ENCODE measurements at regions not wholly inside any gene's neighbourhood (a gene's known extent, or its start where the extent isn't known, plus 50 kb on each side); places are given as distances from the start of the nearest gene placed in this dataset.

GRCh38 chr11:70783821-70784220 lies 385.5 kb downstream of the CTTN start:
- no peak overlapping the region for H3K4me2 ChIP-seq (ENCODE audit: low read length)
- no peaks in the 10 kb centered on the region for H3K79me2 ChIP-seq (ENCODE audit: insufficient read depth, low read length)
- no peak overlapping the region for H3K9ac ChIP-seq (ENCODE audit: low read length)
- peaks cover 16% of the 10 kb centered on the region for H3K4me1 ChIP-seq (ENCODE audit: insufficient read depth, low read length)
- H4K20me1 ChIP-seq (ENCODE audit: insufficient read depth, low read length): no peaks in the 10 kb centered on the region
- H3K27ac Mint-ChIP-seq (ENCODE audit: unreplicated experiment): no peak overlapping the region
- no peak overlapping the region for H3K4me3 Mint-ChIP-seq (ENCODE audit: unreplicated experiment)
- no peak overlapping the region for H3K4me3 ChIP-seq (ENCODE audit: insufficient read depth, low read depth, low read length)
- H3K9me3 ChIP-seq (ENCODE audit: insufficient read depth, low read depth, low read length): peaks cover 7% of the 10 kb centered on the region
- H3K36me3 ChIP-seq (ENCODE audit: insufficient read depth, low read length): no peaks in the 10 kb centered on the region
- H3K36me3 Mint-ChIP-seq (ENCODE audit: low read depth, unreplicated experiment): no peaks in the 10 kb centered on the region
- H3K27me3 ChIP-seq (ENCODE audit: insufficient read depth, low read length): no peaks in the 10 kb centered on the region
- TF ChIP-seq EZH2 (IDR thresholded peaks at IDR 0.05; ENCODE audit: insufficient read depth, low read length) (no peak), CTCF (IDR thresholded peaks at IDR 0.05; ENCODE audit: insufficient read depth, low read depth, low read length) (no peak)
- DNase-seq (ENCODE audit: low read depth) (no peak), FAIRE-seq (no peak)
- peaks cover 8% of the 10 kb centered on the region for H3K27me3 Mint-ChIP-seq (ENCODE audit: low read depth, unreplicated experiment)
- no peak overlapping the region for H3K27ac ChIP-seq (ENCODE audit: low read depth, low read length)
- peaks cover 4% of the 10 kb centered on the region for H3K4me1 Mint-ChIP-seq (ENCODE audit: low read depth, unreplicated experiment)
- no peaks in the 10 kb centered on the region for H3K9me3 Mint-ChIP-seq (ENCODE audit: unreplicated experiment)
- H2AFZ ChIP-seq (ENCODE audit: low read depth, low read length): no peak overlapping the region

- H3K4me1 ChIP-seq (ENCODE audit: insufficient read depth, low read length): peaks cover 17% of the 10 kb centered on the region
- H3K27ac Mint-ChIP-seq (ENCODE audit: unreplicated experiment): no peak overlapping the region
- no peaks in the 10 kb centered on the region for H4K20me1 ChIP-seq (ENCODE audit: insufficient read depth, low read length)
- FAIRE-seq (no peak), DNase-seq (ENCODE audit: low read depth) (no peak)
- H3K9ac ChIP-seq (ENCODE audit: low read length): no peak overlapping the region
- H3K27me3 ChIP-seq (ENCODE audit: insufficient read depth, low read length): no peaks in the 10 kb centered on the region
- no peak for TF ChIP-seq CTCF (IDR thresholded peaks at IDR 0.05; ENCODE audit: insufficient read depth, low read depth, low read length)
- no peak for TF ChIP-seq EZH2 (IDR thresholded peaks at IDR 0.05; ENCODE audit: insufficient read depth, low read length)
- no peak overlapping the region for H3K4me2 ChIP-seq (ENCODE audit: low read length)
- H3K27ac ChIP-seq (ENCODE audit: low read depth, low read length): no peak overlapping the region
- H3K4me3 ChIP-seq (ENCODE audit: insufficient read depth, low read depth, low read length): no peak overlapping the region
- H3K9me3 Mint-ChIP-seq (ENCODE audit: unreplicated experiment): no peaks in the 10 kb centered on the region
- H3K4me1 Mint-ChIP-seq (ENCODE audit: low read depth, unreplicated experiment): peaks cover 4% of the 10 kb centered on the region
- no peaks in the 10 kb centered on the region for H3K27me3 Mint-ChIP-seq (ENCODE audit: low read depth, unreplicated experiment)
- peaks cover 7% of the 10 kb centered on the region for H3K9me3 ChIP-seq (ENCODE audit: insufficient read depth, low read depth, low read length)
- H2AFZ ChIP-seq (ENCODE audit: low read depth, low read length): no peak overlapping the region
- H3K79me2 ChIP-seq (ENCODE audit: insufficient read depth, low read length): no peaks in the 10 kb centered on the region
- H3K36me3 ChIP-seq (ENCODE audit: insufficient read depth, low read length): no peaks in the 10 kb centered on the region
- H3K4me3 Mint-ChIP-seq (ENCODE audit: unreplicated experiment): no peak overlapping the region
- no peaks in the 10 kb centered on the region for H3K36me3 Mint-ChIP-seq (ENCODE audit: low read depth, unreplicated experiment)
Measured at GRCh38 chr11:70785372-70785771, 387.0 kb downstream of the CTTN start.

- Mint-ChIP-seq H3K27me3 (ENCODE audit: low read depth, unreplicated experiment) (no peaks in the 10 kb centered on the region), H3K36me3 (ENCODE audit: low read depth, unreplicated experiment) (no peaks in the 10 kb centered on the region), H3K4me3 (ENCODE audit: unreplicated experiment) (no peak overlapping the region), H3K9me3 (ENCODE audit: unreplicated experiment) (no peaks in the 10 kb centered on the region), H3K27ac (ENCODE audit: unreplicated experiment) (no peak overlapping the region), H3K4me1 (ENCODE audit: low read depth, unreplicated experiment) (peaks cover 4% of the 10 kb centered on the region)
- H3K4me2 ChIP-seq (ENCODE audit: low read length): no peak overlapping the region
- H3K4me1 ChIP-seq (ENCODE audit: insufficient read depth, low read length): peaks cover 17% of the 10 kb centered on the region
- no peaks in the 10 kb centered on the region for H3K27me3 ChIP-seq (ENCODE audit: insufficient read depth, low read length)
- no peaks in the 10 kb centered on the region for H3K36me3 ChIP-seq (ENCODE audit: insufficient read depth, low read length)
- H3K4me3 ChIP-seq (ENCODE audit: insufficient read depth, low read depth, low read length): no peak overlapping the region
- no peak for DNase-seq (ENCODE audit: low read depth)
- peaks cover 7% of the 10 kb centered on the region for H3K9me3 ChIP-seq (ENCODE audit: insufficient read depth, low read depth, low read length)
- no peak overlapping the region for H3K9ac ChIP-seq (ENCODE audit: low read length)
- H2AFZ ChIP-seq (ENCODE audit: low read depth, low read length): no peak overlapping the region
- no peaks in the 10 kb centered on the region for H3K79me2 ChIP-seq (ENCODE audit: insufficient read depth, low read length)
- H4K20me1 ChIP-seq (ENCODE audit: insufficient read depth, low read length): no peaks in the 10 kb centered on the region
- no peak for FAIRE-seq
- no peak for TF ChIP-seq EZH2 (IDR thresholded peaks at IDR 0.05; ENCODE audit: insufficient read depth, low read length)
- no peak overlapping the region for H3K27ac ChIP-seq (ENCODE audit: low read depth, low read length)
Measured at GRCh38 chr11:70786021-70786665, 387.8 kb downstream of the CTTN start.
